ENCODE measurements at regions not wholly inside any gene's neighbourhood (a gene's known extent, or its start where the extent isn't known, plus 50 kb on each side); places are given as distances from the start of the nearest gene placed in this dataset.

DNA sequence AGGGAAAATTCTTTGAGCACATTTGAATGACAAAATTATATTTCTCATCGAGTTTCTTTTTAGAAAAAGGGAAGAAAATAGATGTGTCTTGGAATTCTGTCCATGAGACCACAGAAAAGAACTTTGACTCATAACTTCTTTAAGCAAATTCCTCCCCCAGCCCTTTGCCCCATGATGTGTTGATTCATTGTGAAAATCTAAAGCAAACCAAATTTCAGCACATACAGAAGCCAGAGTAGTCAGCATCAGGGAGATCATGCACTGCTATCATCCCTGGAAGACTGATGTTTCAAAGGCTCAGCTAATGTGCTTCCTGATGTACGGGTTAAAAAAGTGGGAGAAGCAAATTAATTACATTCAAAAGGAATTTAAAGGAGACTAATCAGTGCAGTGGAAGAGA is 159.7 kb downstream of the FAT3 start:
- no peaks in the 10 kb centered on the region for H3K9me3 ChIP-seq
- peaks cover 3 to 14% (median 4%) of the 10 kb centered on the region in 3 donors for H3K4me1 ChIP-seq
- DNase-seq: no peak
- H3K27ac ChIP-seq: no peak overlapping the region
- no peaks in the 10 kb centered on the region for H3K27me3 ChIP-seq
- H3K4me3 ChIP-seq: no peak overlapping the region
- TF ChIP-seq POLR2A (IDR thresholded peaks at IDR 0.05): no peak
- WGBS, 2 donors: 52 to 61% methylated on average over 2 of the region's 2 CpGs
- H3K36me3 ChIP-seq: no peaks in the 10 kb centered on the region
- intact Hi-C loops (cut with DNase I): no loop called here

DNA sequence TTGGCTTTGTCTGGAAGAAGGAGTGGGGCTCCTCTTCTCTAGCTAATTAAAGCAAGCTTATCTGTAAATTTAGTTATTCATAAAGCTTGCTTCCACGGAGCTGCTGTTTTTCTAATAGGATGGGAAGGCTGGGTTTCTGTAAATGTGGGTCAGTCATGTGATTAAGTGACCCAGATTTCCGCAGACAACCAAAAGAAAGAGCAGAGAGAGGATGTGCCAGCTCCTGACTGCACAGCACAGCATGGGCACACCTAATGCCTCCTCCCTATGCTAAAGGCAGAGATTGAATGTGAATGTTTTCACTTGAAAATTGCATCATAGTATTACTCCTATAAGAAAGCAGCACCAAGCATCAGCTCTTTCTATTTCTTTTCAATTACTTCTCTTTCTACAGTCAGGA is 160.2 kb downstream of the FAT3 start:
- no peak for TF ChIP-seq POLR2A (IDR thresholded peaks at IDR 0.05)
- TF ChIP-seq, protein P1, sequence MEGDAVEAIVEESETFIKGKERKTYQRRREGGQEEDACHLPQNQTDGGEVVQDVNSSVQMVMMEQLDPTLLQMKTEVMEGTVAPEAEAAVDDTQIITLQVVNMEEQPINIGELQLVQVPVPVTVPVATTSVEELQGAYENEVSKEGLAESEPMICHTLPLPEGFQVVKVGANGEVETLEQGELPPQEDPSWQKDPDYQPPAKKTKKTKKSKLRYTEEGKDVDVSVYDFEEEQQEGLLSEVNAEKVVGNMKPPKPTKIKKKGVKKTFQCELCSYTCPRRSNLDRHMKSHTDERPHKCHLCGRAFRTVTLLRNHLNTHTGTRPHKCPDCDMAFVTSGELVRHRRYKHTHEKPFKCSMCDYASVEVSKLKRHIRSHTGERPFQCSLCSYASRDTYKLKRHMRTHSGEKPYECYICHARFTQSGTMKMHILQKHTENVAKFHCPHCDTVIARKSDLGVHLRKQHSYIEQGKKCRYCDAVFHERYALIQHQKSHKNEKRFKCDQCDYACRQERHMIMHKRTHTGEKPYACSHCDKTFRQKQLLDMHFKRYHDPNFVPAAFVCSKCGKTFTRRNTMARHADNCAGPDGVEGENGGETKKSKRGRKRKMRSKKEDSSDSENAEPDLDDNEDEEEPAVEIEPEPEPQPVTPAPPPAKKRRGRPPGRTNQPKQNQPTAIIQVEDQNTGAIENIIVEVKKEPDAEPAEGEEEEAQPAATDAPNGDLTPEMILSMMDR (IDR thresholded peaks at IDR 0.05): no peak
- Histone ChIP-seq H3K4me1 (peaks cover 3 to 14% (median 4%) of the 10 kb centered on the region in 3 donors), H3K27ac (no peak overlapping the region), H3K36me3 (no peaks in the 10 kb centered on the region), H3K4me3 (no peak overlapping the region), H3K9me3 (no peaks in the 10 kb centered on the region), H3K27me3 (no peaks in the 10 kb centered on the region)
- DNase-seq: no peak
- WGBS, 2 donors: 31 to 40% methylated on average over 2 of the region's 2 CpGs
- intact Hi-C loops (cut with DNase I): no loop called here

DNA sequence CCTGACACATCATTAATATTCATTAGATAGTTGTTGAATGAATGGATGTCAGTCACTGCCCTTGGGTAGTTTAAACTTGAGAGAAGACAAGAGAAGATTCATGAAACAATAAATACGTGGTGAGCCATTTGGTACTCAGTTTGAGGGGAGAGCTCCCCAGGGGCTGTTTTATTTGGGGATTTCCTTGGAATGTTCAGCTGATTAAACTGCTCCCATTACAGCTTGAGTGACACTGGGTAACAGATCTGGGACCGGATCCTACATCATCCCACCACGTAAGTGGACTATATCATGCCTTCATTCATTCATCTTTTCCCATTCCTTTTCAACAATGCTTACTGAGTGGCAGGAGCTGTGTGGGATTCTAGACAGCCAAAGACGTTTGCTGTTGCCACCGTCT is 162.0 kb downstream of the FAT3 start:
- no peak for DNase-seq
- WGBS, 2 donors: 62 to 76% methylated on average over 5 of the region's 5 CpGs
- Histone ChIP-seq H3K27me3 (no peaks in the 10 kb centered on the region), H3K4me3 (no peak overlapping the region), H3K9me3 (no peaks in the 10 kb centered on the region), H3K36me3 (no peaks in the 10 kb centered on the region), H3K4me1 (peaks cover 0 to 14% (median 4%) of the 10 kb centered on the region in 3 donors), H3K27ac (no peak overlapping the region)
- intact Hi-C loops (cut with DNase I): no loop called here
- TF ChIP-seq POLR2A (IDR thresholded peaks at IDR 0.05): no peak
- TF ChIP-seq, protein P1 (IDR thresholded peaks at IDR 0.05): no peak

DNA sequence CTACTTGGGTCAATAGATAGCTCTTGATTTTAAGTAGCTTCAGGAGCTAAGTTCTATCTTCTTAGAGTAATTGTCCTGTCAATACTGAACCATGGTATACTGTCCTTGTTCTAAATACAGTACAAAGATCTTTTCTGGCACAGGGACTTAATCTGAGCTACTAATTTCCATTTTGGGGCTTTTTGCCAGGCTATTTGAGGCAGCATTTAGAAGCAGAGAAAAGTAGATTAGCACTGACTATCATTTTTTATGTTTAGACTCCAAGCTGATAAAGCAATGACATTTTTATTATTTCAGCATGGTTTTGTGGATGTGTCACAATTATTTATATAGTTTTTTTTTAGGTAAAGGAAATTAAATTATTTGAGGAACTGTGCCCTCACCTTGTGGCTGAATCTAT is 163.2 kb downstream of the FAT3 start:
- DNase-seq: no peak
- intact Hi-C loops (cut with DNase I): no loop called here
- H3K4me3 ChIP-seq: no peak overlapping the region
- no peaks in the 10 kb centered on the region for H3K9me3 ChIP-seq
- no peaks in the 10 kb centered on the region for H3K27me3 ChIP-seq
- no peak for TF ChIP-seq POLR2A (IDR thresholded peaks at IDR 0.05)
- TF ChIP-seq, protein P1 (IDR thresholded peaks at IDR 0.05): no peak
- H3K27ac ChIP-seq: no peak overlapping the region
- H3K36me3 ChIP-seq: no peaks in the 10 kb centered on the region
- peaks cover 0 to 13% (median 4%) of the 10 kb centered on the region in 3 donors for H3K4me1 ChIP-seq

DNA sequence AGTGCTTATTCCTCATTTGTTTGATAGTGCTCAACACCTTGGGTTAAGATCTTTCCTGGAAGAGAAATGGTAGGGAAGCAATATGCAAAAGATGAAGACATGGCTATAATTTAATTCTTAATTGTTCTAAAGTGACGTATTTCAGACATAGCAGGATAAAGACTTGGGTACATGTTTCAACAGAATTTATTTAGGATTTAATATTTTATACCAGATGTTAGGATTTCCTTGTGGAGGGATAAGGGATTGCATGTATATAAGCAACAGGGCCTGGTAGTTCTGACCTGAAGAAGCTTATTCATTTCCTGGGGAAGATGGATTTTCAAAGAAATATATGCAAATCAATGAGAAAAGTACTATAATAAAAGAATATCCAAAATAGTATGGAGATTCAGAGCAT is 163.8 kb downstream of the FAT3 start:
- Histone ChIP-seq H3K27ac (no peak overlapping the region), H3K27me3 (no peaks in the 10 kb centered on the region), H3K36me3 (no peaks in the 10 kb centered on the region), H3K4me1 (peaks cover 0 to 8% (median 4%) of the 10 kb centered on the region in 3 donors), H3K4me3 (no peak overlapping the region), H3K9me3 (no peaks in the 10 kb centered on the region)
- 89 to 92% methylated on average over 1 of the region's 1 CpG for WGBS, 2 donors
- intact Hi-C loops (cut with DNase I): no loop called here
- TF ChIP-seq, protein P1 (IDR thresholded peaks at IDR 0.05): no peak
- TF ChIP-seq POLR2A (IDR thresholded peaks at IDR 0.05): no peak
- DNase-seq: no peak

DNA sequence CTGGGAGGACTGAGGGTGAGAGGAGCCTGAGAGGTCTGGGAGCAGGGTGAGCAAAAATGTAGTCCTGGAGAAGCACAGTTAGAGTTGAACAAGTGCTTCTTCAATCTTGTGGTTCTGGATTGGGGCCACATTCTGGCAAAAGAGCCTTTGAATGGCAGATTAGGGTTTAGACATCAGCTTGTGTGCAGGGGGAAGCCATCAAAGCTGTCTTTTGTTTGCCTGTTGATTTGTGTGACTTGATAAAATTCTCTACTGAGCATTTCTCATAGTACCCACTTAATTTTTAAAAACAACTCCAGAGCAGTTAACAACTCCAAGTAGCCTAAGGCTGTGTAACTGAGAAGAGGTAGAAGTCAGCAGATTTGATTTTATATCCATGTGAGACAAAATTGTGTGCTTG is 166.2 kb downstream of the FAT3 start:
- no peak for DNase-seq
- Histone ChIP-seq H3K9me3 (no peaks in the 10 kb centered on the region), H3K27me3 (no peaks in the 10 kb centered on the region), H3K36me3 (no peaks in the 10 kb centered on the region), H3K27ac (no peak overlapping the region), H3K4me3 (no peak overlapping the region), H3K4me1 (no peaks in the 10 kb centered on the region)
- intact Hi-C loops (cut with DNase I): no loop called here
- TF ChIP-seq POLR2A (IDR thresholded peaks at IDR 0.05): no peak
- TF ChIP-seq, protein P1 (IDR thresholded peaks at IDR 0.05): no peak

Data from esophagus squamous epithelium (tissue), 5 donors.